Pons (tissue), 1 donor: ENCODE measurements at regions not wholly inside any gene's neighbourhood (a gene's known extent, or its start where the extent isn't known, plus 50 kb on each side); places are given as distances from the start of the nearest gene placed in this dataset.

Experiments used
- DNase-seq: peaks from one replicate; pipeline ENCODE4 v3.0.0-alpha.2; 2016; ENCODE audit warnings: low spot score

DNA sequence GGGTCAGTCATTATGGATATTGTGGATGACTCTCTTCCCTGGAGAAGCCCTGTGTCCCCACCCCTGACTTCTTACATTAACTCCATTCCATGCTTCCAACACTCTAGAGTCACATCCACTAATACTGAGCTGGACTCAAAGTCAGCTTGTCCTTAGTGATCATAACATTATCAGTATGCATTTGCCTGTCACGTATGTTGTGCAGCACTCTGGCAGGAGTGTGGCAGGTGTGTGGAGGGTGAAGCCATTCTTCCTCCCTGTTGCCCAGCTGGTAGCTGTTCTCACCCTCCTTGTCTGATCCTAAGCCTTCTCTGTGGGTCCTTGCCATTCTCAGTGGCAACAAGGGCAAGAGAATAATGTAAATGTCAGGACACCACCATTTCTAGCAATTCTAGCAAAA is 334.1 kb upstream of the RAB6C start:
- DNase-seq = no peak

DNA sequence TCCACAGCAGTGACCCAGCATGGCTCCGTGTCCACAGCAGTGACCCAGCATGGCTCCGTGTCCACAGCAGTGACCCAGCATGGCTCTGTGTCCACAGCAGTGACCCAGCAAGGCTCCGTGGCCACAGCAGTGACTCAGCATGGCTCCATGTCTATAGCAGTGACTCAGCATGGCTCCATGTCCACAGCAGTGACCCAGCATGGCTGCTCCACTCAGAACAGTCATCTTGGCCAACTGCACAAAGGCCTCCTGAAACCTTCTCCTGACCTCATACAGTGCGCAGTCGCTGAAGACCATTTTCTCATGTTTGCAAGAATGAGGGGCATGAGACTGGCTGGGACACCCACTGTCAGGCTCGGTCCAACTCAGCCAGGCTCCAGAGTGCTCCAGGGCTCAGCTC is 333.4 kb upstream of the RAB6C start:
- no peak for DNase-seq

DNA sequence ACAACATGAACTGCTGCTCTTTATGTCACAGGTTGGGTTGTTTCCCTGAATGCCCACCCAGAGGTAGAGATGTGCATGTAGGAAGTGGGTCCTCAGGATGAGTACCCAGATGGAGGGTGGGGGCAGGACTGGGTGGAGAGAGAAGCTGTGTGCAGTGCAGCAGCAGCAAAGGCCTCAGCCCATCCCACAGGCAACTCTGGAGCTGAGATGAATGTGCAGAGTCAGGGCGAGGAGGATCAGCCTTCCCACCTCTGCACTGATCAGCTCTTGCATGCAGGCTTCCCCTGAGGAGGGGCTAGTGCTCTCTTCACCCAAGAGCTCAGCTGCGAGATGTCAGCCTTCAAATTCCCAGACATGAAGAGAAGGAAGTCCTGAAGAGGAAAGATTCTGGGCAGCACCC is 326.2 kb upstream of the RAB6C start:
- DNase-seq = no peak

DNA sequence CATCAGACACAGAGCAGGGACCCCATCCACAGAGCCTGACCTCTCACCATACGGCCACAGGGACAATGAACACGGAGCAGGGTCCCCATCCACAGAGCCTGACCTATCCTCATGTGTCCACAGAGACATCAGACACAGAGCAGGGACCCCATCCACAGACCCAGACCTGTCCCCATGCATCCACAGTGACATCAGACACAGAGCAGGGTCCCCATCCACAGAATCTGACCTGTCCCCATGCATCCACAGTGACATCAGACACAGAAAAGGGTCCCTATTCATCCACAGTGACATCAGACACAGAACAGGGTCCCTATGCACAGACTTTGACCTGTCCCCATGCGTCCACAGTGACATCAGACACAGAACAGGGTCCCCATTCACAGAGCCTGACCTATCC is 325.1 kb upstream of the RAB6C start:
- DNase-seq = no peak

DNA sequence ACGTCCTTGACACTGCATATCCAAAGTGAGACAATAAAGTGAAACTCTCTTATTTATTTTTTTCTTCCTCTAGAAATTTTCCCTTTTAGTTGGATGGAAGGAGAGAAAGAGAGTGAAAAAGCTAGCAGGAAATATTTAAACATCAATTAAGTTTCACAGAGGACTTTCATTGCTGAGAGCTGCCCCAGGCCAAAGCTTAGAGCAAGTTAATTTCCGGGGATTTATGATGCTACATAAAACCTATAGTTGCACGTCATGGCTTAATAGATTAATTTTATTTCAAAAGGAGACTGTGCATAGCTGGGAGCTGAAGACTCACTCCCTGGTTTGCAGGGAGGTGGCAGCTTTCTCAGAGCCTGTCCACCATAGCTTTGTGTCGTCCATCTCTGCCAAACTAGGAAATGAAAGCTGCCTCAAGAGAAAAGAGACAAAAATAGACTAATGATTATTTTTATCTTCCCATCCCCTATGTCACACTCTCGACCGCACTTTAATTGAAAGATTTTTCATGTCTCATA is 323.3 kb upstream of the RAB6C start:
- no peak for DNase-seq

DNA sequence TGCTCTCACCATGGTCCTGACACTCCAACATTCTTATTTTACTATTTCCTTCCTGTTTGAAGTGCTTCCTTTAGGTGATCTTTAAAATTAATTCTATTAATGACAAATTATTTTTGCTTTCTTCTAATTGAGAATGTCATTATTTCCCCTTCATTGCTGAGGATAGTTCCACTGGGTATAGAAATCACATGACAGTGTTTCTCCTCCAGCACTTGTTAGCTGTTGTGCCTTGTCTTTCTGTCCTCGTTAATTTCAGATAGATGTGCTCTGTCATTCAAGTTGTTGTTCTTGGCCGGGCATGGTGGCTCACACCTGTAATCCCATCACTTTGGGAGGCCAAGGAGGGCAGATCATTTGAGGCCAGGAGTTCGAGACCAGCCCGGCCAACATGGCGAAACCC is 321.0 kb upstream of the RAB6C start:
- DNase-seq = no peak

DNA sequence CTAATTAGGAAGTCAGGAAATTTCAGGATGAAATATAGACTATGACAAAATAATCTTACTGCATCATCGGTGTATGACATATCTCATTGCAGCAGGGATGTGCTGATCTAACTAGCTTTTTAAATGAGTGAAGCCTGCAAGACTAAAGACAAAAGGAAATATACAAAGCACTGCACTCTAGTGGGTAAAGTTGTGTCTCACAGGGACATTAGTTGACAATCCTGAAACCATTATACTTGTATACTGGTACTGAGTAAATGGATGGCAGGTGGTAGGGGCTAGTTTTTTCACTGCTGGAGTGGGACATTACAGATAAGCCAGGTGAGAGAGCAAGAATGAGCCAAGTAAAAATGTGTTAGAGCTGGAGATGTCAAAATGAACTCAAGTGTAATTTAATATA is 317.5 kb upstream of the RAB6C start:
- no peak for DNase-seq

DNA sequence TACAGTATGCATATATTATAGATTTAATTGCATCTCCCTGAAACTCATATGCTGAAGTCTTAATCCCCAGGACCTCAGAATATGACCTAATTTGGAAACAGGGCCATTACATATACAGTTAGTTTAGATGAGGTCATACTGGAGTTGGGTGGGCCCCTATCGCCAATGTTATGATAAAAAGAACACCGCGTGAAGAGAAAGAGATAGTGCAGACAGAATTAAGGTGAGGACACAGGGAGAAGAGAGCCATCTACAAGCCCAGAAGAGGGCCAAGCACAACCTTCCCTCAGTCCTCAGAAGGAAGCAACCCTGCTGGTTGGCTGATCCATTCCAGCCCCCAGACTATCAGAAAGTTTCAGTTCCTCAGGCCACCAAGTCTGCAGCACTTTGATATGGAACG is 311.9 kb upstream of the RAB6C start:
- DNase-seq = no peak

DNA sequence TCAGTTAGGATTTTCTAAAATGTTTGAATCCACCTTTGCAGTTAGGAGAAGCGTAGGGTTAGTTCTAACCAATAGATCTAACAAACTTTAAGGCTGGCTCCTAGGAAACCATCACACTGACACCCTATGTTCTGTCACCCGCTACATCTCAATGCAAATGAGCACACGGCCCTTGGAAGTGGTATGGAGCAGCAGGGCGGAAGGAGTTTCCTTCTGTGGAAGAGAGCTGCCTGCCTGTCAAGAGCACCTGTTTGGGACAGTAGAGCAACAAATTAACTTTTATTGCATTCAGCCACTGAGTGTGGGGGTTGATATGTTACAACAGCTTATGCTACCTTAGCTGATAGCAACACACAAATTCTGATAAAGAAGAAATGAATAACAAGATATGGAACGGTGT is 306.9 kb upstream of the RAB6C start:
- no peak for DNase-seq

DNA sequence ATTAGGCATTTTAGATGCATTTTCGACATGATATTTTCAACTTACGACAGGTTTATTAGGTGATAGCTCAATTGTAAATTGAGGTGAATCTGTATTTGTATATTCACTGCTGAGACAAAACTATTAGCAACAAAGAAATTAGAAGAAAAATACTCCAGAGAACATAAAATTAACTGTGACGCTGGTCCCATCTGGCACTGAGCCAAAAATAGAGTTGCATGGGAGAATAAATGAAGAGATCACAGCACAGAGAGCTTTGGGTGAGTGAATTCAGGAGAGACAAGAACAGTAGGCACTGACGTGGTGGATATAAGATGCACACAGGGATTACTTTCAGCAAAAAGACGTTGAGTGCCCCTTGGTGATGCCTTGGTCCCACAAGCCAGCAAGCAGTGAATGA is 306.2 kb upstream of the RAB6C start:
- no peak for DNase-seq

DNA sequence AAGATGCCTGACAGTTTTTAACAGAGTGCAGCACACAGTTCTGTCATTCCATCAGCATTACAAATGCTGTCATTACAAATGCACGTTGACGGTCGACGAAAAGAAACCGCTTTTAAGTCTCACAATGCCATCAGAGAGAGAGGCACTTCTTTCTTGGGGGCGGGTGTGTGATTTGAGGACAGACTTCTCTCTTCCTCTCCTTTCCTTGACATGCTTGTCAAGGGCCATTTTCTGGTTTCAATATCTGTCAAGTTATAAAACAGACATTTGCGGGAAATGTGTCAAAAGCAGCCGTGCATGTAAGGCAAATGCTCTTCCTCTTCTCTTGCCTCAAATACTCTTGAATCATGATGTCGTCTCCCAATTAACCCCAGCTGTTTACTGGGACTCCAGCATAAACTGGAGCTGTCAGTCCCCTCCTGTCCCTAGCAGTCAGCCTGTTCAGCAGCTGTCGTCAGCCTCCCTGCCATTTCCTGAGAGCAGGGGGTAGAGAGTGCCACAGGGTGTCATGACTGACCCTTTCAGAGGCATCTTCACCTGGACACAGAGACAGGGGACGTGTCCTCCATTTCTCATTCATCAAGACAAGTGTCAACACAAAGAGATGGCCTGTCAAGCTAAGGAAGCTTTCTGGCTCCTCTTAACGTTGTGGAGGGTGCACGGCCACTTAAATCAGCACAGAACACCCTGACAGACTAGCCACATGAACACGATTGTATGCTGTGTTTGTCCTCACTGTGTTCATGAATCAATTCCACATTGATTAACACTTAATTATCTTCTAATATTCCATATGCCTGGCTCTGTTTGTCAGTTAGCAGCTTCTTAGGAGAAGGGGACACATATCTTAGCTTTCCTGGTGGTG is 305.4 kb upstream of the RAB6C start:
- no peak for DNase-seq

DNA sequence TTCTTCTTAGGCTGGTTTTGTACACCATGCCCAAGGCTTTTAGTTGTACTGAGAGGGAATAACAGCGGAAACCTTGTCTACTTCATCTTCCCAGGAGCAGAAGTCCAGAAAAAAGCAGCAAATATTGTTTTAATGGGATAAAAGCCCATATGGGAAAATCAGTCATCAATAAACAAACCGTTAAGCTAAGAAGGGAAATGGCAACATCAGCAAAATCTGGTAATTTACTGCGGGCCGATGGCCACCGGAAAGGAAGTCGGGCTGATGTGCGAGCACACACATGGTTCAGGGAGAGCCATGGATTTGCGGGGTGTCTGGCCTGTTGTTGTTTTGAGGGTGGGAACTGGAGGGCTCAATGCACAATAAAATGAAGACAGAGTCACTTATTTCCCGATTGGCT is 300.7 kb upstream of the RAB6C start:
- DNase-seq = no peak

DNA sequence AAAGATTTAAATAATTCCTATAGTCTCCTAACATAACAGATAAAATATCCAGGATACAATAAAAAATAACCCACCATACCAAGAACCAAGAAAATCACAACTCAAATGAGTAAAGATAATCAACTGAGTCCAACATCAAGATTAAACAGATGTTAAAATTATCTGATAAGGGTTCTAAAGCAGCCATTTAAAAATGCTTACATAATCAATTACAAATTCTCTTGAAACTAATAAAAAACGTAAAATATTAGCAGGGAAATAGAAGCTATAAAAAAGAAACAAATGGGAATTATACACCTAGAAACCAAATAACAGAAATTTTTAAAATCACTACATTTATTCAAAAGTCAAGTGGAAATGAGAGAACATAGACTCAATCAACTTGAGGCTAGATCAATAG is 297.7 kb upstream of the RAB6C start:
- no peak for DNase-seq

DNA sequence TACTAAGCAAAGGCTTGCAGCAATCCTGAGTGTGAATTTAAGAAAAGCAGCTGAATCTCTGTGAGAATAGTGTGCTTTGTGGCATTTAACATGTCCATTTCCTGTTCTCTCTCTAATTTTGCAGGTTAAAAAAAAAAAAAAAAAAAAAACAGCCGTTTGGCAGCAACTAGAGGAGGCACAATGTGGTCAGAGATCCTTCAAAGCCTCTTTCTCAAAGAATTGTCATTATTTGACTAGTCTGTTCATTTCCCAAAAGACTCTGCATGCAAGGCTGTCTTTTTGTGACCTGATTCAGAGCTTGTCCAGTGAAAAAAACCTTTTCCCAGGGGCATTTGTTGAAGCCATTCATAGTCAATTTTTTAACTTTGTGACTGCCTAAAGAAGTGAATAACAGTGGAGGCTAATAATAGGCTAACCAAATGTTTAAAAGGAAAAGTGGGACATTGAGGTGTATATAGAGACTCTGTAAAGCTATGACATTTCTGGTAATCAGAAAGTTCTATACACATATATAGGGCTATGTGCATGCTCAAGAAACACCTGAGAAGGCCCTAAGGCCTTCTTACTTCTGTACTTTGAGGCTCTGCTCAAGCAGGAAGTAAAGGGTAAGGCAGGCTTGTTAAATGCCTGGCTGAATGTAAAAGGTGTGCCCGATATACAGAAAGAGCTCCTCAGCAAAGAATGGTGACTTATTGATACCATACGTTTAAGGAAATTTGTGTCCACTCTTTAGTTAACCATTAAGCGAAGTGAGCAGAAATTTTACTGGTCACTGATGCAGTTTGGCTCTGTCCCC is 289.6 kb upstream of the RAB6C start:
- no peak for DNase-seq

DNA sequence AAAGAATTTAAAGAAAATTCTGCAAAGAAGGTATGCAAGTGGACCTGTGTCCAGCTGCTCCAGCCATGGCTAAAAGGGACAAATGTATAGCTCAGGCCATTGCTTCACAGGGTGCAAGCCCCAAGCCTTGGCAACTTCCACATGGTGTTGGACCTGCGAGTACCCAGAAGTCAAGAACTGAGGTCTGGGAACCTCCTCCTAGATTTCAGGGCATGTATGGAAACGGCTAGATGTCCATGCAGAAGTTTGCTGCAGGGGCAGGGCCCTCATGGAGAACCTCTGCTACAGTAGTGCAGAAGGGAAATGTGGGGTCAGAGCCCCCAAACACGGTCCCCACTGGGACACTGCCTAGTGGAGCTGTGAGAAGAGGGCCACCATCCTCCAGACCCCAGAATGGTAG is 284.0 kb upstream of the RAB6C start:
- DNase-seq = no peak

DNA sequence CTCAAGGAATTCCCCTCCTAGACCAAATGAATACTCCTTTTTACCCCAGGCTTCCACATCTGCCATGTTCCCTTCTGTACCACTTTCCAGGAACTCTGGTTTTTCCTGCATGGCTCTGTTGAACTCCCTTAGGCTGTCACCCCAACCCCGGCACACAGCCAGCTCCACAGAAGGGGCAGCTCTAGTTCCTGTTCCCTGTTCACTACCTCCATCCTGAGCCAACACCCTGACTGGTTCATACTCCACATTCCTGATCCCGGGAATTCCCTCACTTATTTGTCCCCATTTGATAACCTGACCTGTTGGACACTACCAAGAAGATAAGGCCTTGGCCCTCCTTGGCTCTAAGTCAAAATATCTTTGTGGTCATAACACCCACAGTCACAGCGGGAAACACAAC is 280.9 kb upstream of the RAB6C start:
- DNase-seq = no peak

DNA sequence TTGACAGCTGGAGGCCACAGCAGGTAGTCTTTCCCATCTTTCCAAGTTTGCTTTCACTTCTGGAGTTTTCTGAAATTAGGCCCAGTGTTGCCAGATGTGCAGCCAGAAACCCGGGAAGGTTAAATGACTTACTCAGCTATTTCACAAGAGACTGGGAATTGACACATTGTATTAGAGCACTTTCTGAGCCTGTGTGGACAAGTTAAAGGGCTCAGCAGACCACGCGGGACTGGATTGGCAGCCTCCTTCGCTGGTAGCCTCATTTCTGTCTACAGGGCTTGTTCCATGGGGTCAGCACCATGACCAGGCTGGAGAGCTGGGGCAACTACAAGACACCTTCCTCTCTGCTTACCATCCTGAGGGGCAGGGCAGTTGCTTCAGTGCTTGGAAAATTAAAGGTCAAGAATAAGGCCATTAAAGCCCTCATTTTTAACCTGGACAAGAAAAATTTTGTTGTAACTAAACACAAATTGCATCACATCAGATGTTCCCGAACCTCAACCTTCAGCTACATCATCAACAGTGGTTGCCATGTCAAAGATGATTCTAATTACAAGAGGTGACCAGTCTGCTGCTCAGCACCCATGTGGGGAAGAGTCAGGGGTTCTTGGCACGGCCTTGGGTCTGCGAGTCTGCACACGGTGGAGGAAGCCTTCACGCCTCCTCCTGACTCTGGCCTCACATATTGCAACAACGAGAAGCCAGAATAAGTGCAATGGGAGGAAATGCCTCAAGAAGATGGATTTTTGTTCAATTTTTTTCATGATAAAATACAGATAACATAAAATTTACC is 279.5 kb upstream of the RAB6C start:
- no peak for DNase-seq

DNA sequence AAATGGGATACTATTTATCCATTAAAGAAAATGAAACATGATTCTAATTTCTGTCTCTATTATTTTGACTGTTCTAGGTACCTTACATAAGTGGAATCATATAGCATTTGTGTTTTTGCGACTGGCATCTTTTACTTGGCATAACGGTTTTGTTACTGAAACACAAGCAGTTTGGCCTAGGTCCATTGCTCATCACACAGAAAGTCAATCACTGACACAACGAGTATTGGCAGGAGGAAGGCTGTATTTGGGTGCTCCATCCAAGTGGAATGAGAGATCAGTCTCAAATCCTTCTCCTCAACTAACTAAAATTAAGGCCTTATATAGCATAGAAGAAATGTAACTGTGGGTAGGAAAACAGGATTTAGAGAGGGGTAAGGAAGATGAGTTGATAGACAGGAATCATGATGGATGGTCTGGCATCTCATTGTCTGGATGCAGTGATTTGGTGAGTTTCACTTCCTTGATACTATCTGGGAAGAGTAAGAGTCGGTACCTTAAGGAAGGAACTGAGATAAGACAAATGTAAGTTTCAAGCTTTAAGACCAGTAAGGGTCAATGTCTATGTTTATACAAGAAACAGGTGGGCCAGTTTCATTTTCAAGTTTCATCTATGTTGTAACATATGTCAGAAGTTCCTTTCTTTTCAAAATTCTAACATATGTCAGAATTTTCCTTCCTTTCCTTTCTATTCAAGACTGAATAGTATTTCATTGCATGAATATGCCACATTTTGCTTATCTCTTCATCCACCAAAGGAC is 276.9 kb upstream of the RAB6C start:
- no peak for DNase-seq

DNA sequence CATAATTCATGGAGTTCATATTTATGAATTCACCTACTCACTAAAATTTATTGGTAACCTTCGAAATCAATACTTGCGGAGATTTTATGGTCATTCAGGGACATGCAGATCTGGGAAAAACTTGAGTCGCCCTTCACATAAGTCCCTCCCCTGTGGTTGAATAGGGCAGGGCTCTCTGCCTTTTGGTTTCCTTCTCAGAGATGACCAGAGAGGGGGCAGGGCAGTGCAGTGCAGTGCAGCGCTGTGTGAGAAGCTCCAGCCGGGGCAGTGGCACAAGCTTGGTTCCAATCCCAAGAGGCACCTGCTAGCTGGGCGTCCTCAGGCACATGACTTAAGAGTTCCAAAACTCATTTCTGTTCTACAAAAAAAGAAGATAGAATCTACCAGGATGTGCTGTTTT is 274.4 kb upstream of the RAB6C start:
- DNase-seq = no peak

DNA sequence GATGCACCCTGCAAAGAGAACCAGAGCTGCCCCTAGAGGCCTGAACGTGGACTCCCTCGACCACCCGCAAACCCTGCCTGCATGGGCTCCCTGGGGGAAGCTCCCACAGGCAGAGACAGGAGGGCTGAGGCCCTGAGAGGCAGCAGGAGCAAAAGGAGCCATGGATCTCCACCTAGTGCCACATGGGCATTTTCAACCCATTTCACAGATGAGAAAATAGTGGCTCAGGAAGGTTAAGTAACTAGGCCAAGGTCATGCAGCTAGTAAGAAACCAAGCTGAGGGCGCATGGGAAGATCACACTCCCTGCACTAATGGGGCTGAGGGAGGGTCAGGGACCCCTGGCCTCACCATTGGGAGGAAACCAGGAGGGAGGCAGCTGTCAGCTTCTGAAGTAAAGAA is 271.7 kb upstream of the RAB6C start:
- no peak for DNase-seq

DNA sequence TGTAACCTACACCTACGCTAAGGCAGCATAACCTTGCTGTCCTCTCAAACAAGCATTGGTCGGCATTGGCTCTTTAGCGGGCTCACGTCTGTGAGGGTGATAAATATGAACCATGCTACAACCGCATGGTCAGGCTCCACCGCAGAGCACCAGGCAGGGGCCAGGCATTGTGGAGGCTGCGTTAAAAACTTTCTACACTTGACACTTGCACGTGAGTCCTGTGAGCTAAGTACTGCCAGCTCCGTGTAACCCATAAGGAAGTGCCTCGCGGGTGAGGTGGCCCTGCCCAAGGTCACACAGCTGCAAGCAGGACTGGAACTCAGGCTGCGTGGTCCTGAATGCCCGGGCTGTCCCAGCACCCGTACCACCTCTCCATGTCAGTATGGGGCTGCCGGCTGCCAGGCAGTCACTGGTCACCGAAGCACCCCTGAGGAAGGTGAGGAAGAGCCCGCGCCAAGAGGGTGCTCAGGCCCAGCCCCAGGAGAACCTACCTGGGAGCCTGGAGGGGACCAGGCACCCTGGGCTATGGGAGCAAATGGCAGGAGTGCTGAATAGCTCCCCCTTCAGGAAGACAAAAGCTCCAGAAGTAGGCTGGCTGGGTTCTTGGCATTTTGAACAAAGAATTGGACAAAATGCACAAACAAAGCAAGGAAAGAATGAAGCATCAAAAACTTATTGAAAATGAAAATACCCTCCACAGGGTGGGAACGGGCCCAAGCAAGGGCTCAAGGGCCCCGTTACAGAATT is 271.1 kb upstream of the RAB6C start:
- DNase-seq = no peak
